H1 (cell line): ENCODE measurements at regions not wholly inside any gene's neighbourhood (a gene's known extent, or its start where the extent isn't known, plus 50 kb on each side); places are given as distances from the start of the nearest gene placed in this dataset.

Experiments
- GTF2F1 ChIP-seq: IDR thresholded peaks from 2 replicates; pipeline ENCODE4 v1.6.1; 2012; ENCODE audit warnings: low read depth, low read length, improper control_type of control experiment, borderline replicate concordance
- POLR2AphosphoS5 ChIP-seq: IDR thresholded peaks from 2 replicates; pipeline ENCODE4 v1.6.1; 2011; ENCODE audit warnings: low read depth, low read length

- TF ChIP-seq GTF2F1 (no peak), POLR2AphosphoS5 (no peak)
These were observed 148.7 kb upstream of the NR5A2 start (continued) for GRCh38 chr1:199878823-199879222.
